K562 (cell line): ENCODE measurements at regions not wholly inside any gene's neighbourhood (a gene's known extent, or its start where the extent isn't known, plus 50 kb on each side); places are given as distances from the start of the nearest gene placed in this dataset.

Source experiments
- ARHGAP35 ChIP-seq: fragments of 450-650 bp; IDR thresholded peaks from 2 replicates; pipeline ENCODE4 v1.6.1; 2018; ENCODE audit not compliant: partially characterized antibody
- CHD4 ChIP-seq: fragments of 200-600 bp; sonication (generic); IDR thresholded peaks from 3 replicates; pipeline ENCODE4 v1.6.1; 2012; ENCODE audit warnings: low read depth, mild to moderate bottlenecking, mixed read lengths, low read length, inconsistent platforms; ENCODE audit not compliant: insufficient read depth, insufficient replicate concordance, poor library complexity, severe bottlenecking
- FOXP4 ChIP-seq: sonication (generic); formaldehyde crosslinking; IDR thresholded peaks from 2 replicates; pipeline ENCODE4 v1.8.0; 2022; ENCODE audit warnings: mild to moderate bottlenecking, missing genetic modification reagents, borderline replicate concordance
- GABPA ChIP-seq: fragments of 200-800 bp; sonication (Bioruptor generic); conservative IDR thresholded peaks from 2 replicates; pipeline ENCODE4 v1.6.1; 2016; ENCODE audit warnings: low read depth, missing genetic modification characterization, missing compliant biosample characterization
- GATA2 ChIP-seq: sonication (generic); formaldehyde crosslinking; IDR thresholded peaks from 2 replicates; pipeline ENCODE4 v1.4.0; 2020; ENCODE audit warnings: mild to moderate bottlenecking, missing genetic modification reagents
- HOXB6 ChIP-seq: fragments of 250-450 bp; sonication (Bioruptor Pico); IDR thresholded peaks from 2 replicates; pipeline ENCODE4 v1.5.1; 2022; ENCODE audit warnings: mild to moderate bottlenecking, borderline replicate concordance
- NFATC3 ChIP-seq: fragments of 450-650 bp; IDR thresholded peaks from 2 replicates; pipeline ENCODE4 v1.6.1; 2017; ENCODE audit warnings: mild to moderate bottlenecking
- SMARCB1 ChIP-seq: IDR thresholded peaks from 2 replicates; pipeline ENCODE4 v1.6.1; 2011; ENCODE audit warnings: improper control_type of control experiment, low read depth; ENCODE audit not compliant: insufficient read length
- STAT5A ChIP-seq: IDR thresholded peaks from 2 replicates; pipeline ENCODE4 v1.6.1; 2012; ENCODE audit warnings: low read length, inconsistent platforms, borderline replicate concordance
- ZFX ChIP-seq: sonication (generic); formaldehyde crosslinking; IDR thresholded peaks from 2 replicates; pipeline ENCODE4 v1.8.0; 2022; ENCODE audit warnings: mild to moderate bottlenecking, missing genetic modification reagents, moderate library complexity
- ZKSCAN8 ChIP-seq: fragments of 200-800 bp; sonication (Bioruptor generic); IDR thresholded peaks from 2 replicates; pipeline ENCODE4 v1.6.1; 2016; ENCODE audit warnings: missing genetic modification characterization, missing compliant biosample characterization
- ZNF239 ChIP-seq: fragments of 250-450 bp; sonication (Bioruptor Pico); IDR thresholded peaks from 2 replicates; pipeline ENCODE4 v1.4.0; 2020; ENCODE audit warnings: mild to moderate bottlenecking
- ZNF830 ChIP-seq: fragments of 250-450 bp; sonication (Bioruptor Pico); IDR thresholded peaks from 2 replicates; pipeline ENCODE4 v1.5.0; 2021; ENCODE audit warnings: mild to moderate bottlenecking
- TF ChIP-seq, protein P1 (sequence below): sonication (generic); formaldehyde crosslinking; IDR thresholded peaks from 2 replicates; pipeline ENCODE4 v1.8.0; 2022; ENCODE audit warnings: missing genetic modification reagents, mild to moderate bottlenecking, borderline replicate concordance
- TF ChIP-seq, protein P2 (sequence below): fragments of 250-450 bp; sonication (Bioruptor Pico); IDR thresholded peaks from 2 replicates; pipeline ENCODE4 v1.4.0; 2020
- TF ChIP-seq, protein P3 (sequence below): fragments of 250-450 bp; sonication (Bioruptor Pico); IDR thresholded peaks from 2 replicates; pipeline ENCODE4 v1.5.0; 2021; ENCODE audit warnings: mild to moderate bottlenecking, borderline replicate concordance
- TF ChIP-seq, protein P4 (sequence below): fragments of 250-450 bp; sonication (Bioruptor Pico); IDR thresholded peaks from 2 replicates; pipeline ENCODE4 v1.8.0; 2021; ENCODE audit warnings: borderline replicate concordance, mild to moderate bottlenecking, moderate library complexity; ENCODE audit not compliant: poor library complexity, severe bottlenecking

- TF ChIP-seq, protein P1, sequence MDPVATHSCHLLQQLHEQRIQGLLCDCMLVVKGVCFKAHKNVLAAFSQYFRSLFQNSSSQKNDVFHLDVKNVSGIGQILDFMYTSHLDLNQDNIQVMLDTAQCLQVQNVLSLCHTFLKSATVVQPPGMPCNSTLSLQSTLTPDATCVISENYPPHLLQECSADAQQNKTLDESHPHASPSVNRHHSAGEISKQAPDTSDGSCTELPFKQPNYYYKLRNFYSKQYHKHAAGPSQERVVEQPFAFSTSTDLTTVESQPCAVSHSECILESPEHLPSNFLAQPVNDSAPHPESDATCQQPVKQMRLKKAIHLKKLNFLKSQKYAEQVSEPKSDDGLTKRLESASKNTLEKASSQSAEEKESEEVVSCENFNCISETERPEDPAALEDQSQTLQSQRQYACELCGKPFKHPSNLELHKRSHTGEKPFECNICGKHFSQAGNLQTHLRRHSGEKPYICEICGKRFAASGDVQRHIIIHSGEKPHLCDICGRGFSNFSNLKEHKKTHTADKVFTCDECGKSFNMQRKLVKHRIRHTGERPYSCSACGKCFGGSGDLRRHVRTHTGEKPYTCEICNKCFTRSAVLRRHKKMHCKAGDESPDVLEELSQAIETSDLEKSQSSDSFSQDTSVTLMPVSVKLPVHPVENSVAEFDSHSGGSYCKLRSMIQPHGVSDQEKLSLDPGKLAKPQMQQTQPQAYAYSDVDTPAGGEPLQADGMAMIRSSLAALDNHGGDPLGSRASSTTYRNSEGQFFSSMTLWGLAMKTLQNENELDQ (CRISPR knock-in tag): no peak
- TF ChIP-seq, protein P2, sequence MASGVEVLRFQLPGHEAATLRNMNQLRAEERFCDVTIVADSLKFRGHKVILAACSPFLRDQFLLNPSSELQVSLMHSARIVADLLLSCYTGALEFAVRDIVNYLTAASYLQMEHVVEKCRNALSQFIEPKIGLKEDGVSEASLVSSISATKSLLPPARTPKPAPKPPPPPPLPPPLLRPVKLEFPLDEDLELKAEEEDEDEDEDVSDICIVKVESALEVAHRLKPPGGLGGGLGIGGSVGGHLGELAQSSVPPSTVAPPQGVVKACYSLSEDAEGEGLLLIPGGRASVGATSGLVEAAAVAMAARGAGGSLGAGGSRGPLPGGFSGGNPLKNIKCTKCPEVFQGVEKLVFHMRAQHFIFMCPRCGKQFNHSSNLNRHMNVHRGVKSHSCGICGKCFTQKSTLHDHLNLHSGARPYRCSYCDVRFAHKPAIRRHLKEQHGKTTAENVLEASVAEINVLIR: no peak
- TF ChIP-seq NFATC3: no peak
- TF ChIP-seq ARHGAP35: no peak
- TF ChIP-seq FOXP4 (CRISPR knock-in tag): no peak
- TF ChIP-seq CHD4: no peak
- no peak for TF ChIP-seq GABPA (tag)
- TF ChIP-seq HOXB6 (CRISPR knock-in tag): no peak
- TF ChIP-seq SMARCB1: no peak
- TF ChIP-seq ZFX: no peak
- TF ChIP-seq, protein P3, sequence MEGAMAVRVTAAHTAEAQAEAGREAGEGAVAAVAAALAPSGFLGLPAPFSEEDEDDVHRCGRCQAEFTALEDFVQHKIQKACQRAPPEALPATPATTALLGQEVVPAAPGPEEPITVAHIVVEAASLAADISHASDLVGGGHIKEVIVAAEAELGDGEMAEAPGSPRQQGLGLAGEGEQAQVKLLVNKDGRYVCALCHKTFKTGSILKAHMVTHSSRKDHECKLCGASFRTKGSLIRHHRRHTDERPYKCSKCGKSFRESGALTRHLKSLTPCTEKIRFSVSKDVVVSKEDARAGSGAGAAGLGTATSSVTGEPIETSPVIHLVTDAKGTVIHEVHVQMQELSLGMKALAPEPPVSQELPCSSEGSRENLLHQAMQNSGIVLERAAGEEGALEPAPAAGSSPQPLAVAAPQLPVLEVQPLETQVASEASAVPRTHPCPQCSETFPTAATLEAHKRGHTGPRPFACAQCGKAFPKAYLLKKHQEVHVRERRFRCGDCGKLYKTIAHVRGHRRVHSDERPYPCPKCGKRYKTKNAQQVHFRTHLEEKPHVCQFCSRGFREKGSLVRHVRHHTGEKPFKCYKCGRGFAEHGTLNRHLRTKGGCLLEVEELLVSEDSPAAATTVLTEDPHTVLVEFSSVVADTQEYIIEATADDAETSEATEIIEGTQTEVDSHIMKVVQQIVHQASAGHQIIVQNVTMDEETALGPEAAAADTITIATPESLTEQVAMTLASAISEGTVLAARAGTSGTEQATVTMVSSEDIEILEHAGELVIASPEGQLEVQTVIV (CRISPR knock-in tag): no peak
- no peak for TF ChIP-seq ZNF239 (CRISPR knock-in tag)
- TF ChIP-seq ZNF830 (CRISPR knock-in tag): no peak
- no peak for TF ChIP-seq STAT5A
- peak; percentile 24; the same call in 1 of the 2 replicates for TF ChIP-seq ZKSCAN8 (CRISPR knock-in tag)
- peak; percentile 27; the same call in 1 of the 2 replicates for TF ChIP-seq GATA2 (CRISPR knock-in tag)
- TF ChIP-seq, protein P4, sequence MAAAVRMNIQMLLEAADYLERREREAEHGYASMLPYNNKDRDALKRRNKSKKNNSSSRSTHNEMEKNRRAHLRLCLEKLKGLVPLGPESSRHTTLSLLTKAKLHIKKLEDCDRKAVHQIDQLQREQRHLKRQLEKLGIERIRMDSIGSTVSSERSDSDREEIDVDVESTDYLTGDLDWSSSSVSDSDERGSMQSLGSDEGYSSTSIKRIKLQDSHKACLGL (CRISPR knock-in tag): no peak
Observed at GRCh38 chr6:105740946-105741645, 338.2 kb upstream of the PREP start (continued).
